HepG2 (cell line): ENCODE measurements at regions not wholly inside any gene's neighbourhood (a gene's known extent, or its start where the extent isn't known, plus 50 kb on each side); places are given as distances from the start of the nearest gene placed in this dataset.

Experiments used
- ATAC-seq: fragments of 200-7000 bp; cut with Tn5 transposase; 3 replicates; pipeline ENCODE4 v1.9.1; 2020; ENCODE audit warnings: mild to moderate bottlenecking, moderate library complexity
- BruUV-seq: library from RNA; stranded (reverse); fragments of 400-500 nt; replicated peaks from 2 replicates; lab custom pipeline; 2021; lab: Mats Ljungman, UMichigan
- CTCF ChIA-PET: fragments of 300-600 bp; formaldehyde crosslinking; extraction: SDS; loops from one replicate; lab custom pipeline; 2021; ENCODE audit warnings: low total read pairs, inconsistent platforms, low intra/inter-chr PET ratio; lab: Yijun Ruan, JAX
- POLR2A ChIA-PET: fragments of 350-600 bp; sonication (Branson Sonifier 250); formaldehyde crosslinking; loops from one replicate; lab custom pipeline; 2020; ENCODE audit warnings: antibody characterized with exemption, inconsistent platforms; lab: Yijun Ruan, JAX
- DNase-seq: peaks from one replicate; pipeline ENCODE4 v3.0.0-alpha.2; 2015; ENCODE audit warnings: low spot score
- FAIRE-seq: peaks from 3 replicates; lab custom pipeline; 2011; peaks lifted over from hg19 to GRCh38; lab: Jason Lieb, UNC
- H2AFZ ChIP-seq: one replicate; pipeline ENCODE4 v1.6.1; 2011; ENCODE audit warnings: low read length, inconsistent platforms
- H3K27ac ChIP-seq: fragments of 300-600 bp; 3 replicates; pipeline ENCODE4 v1.8.0; 2011; ENCODE audit warnings: mixed run types, mild to moderate bottlenecking, mixed read lengths, low read length, inconsistent platforms; ENCODE audit not compliant: insufficient read depth; ENCODE audit errors: extremely low read length
- H3K27me3 ChIP-seq, 2 experiments: fragments of 200-600 bp in 1 of 2; 2 replicates in 1 of 2; 3 replicates in 1 of 2; pipeline versions ENCODE4 v1.6.0 to v1.8.0; 2011; ENCODE audit warnings: low read length in 2 of 2, mild to moderate bottlenecking in 2 of 2, moderate library complexity in 2 of 2, inconsistent platforms in 1 of 2; ENCODE audit not compliant: insufficient read depth in 2 of 2, control insufficient read depth in 1 of 2
- H3K36me3 ChIP-seq, 2 experiments: fragments of 200-600 bp in 1 of 2; replicated peaks in 1 of 2; 2 replicates in 1 of 2; 3 replicates in 1 of 2; pipeline versions ENCODE4 v1.5.1 to v1.8.0; 2011; ENCODE audit warnings: low read length in 2 of 2, inconsistent platforms in 1 of 2; ENCODE audit not compliant: insufficient read depth in 2 of 2, control insufficient read depth in 1 of 2
- H3K4me1 ChIP-seq: 2 replicates; pipeline ENCODE4 v1.5.1; 2012; ENCODE audit warnings: low read length, inconsistent platforms; ENCODE audit not compliant: insufficient read depth
- H3K4me2 ChIP-seq: 2 replicates; pipeline ENCODE4 v1.6.0; 2011; ENCODE audit warnings: low read depth, low read length, inconsistent platforms
- H3K4me3 ChIP-seq, 3 experiments: fragments of 200-600 bp in 1 of 3; sonication (generic), shearing (Covaris generic) in 1 of 3; replicated peaks in 1 of 3; 2 replicates each; pipeline ENCODE4 v1.5.1; 2011 to 2016; ENCODE audit warnings: low read length in 3 of 3, inconsistent platforms in 2 of 3, low read depth in 2 of 3, mild to moderate bottlenecking in 2 of 3, control low read depth in 1 of 3, mixed read lengths in 1 of 3; ENCODE audit not compliant: insufficient read depth in 1 of 3
- H3K79me2 ChIP-seq: one replicate; pipeline ENCODE4 v1.6.1; 2011; ENCODE audit warnings: low read length, inconsistent platforms; ENCODE audit not compliant: insufficient read depth
- H3K9ac ChIP-seq: 2 replicates; pipeline ENCODE4 v1.6.0; 2011; ENCODE audit warnings: mild to moderate bottlenecking, low read depth, low read length, inconsistent platforms; ENCODE audit not compliant: insufficient read depth
- H3K9me3 ChIP-seq: 2 replicates; pipeline ENCODE4 v1.5.1; 2012; ENCODE audit warnings: mild to moderate bottlenecking, low read length
- H4K20me1 ChIP-seq: 2 replicates; pipeline ENCODE4 v1.6.0; 2011; ENCODE audit warnings: inconsistent platforms, mild to moderate bottlenecking, low read length, moderate library complexity; ENCODE audit not compliant: insufficient read depth
- CSRNP1 ChIP-seq: sonication (generic); formaldehyde crosslinking; IDR thresholded peaks from 2 replicates; pipeline ENCODE4 v1.8.1; 2023; ENCODE audit warnings: mild to moderate bottlenecking, missing genetic modification reagents
- HOXA3 ChIP-seq: sonication (generic); formaldehyde crosslinking; IDR thresholded peaks from 2 replicates; pipeline ENCODE4 v1.5.0; 2020; ENCODE audit warnings: missing genetic modification reagents
- MAFK ChIP-seq, 2 experiments: IDR thresholded peaks in 1 of 2; conservative IDR thresholded peaks in 1 of 2; 2 replicates each; pipeline ENCODE4 v1.6.1; 2011; ENCODE audit warnings: improper control_type of control experiment in 2 of 2, low read length in 2 of 2
- SAP130 ChIP-seq: IDR thresholded peaks from 2 replicates; pipeline ENCODE4 v1.6.1; 2016; ENCODE audit warnings: low read depth
- ZNF124 ChIP-seq: sonication (generic); formaldehyde crosslinking; IDR thresholded peaks from 2 replicates; pipeline ENCODE4 v1.4.0; 2020; ENCODE audit warnings: missing genetic modification reagents
- ZNF234 ChIP-seq: sonication (generic); formaldehyde crosslinking; conservative IDR thresholded peaks from 2 replicates; pipeline ENCODE4 v1.5.1; 2020; ENCODE audit warnings: mild to moderate bottlenecking, missing genetic modification reagents
- WGBS: methylation state at CpG from one replicate; pipeline ENCODE4 v1.1.6; 2017; ENCODE audit warnings: low lambda C conversion rate; 5-methylcytosine and 5-hydroxymethylcytosine counted together
- in situ Hi-C: cut with HindIII; loops from 2 replicates; pipeline ENCODE4 v1.10.0; 2017; ENCODE audit warnings: low pct_unique_long_range_greater_than_20kb; ENCODE audit not compliant: extremely low pct_ligation_motif_present
- intact Hi-C: fragments of 100-400 bp; cut with micrococcal nuclease; formaldehyde crosslinking; loops from one replicate; pipeline ENCODE4 v1.10.0; 2022; ENCODE audit not compliant: unreplicated experiment

- Histone ChIP-seq H3K27me3 (no peaks in the 10 kb centered on the region), H3K9me3 (no peaks in the 10 kb centered on the region), H3K36me3 (no peaks in the 10 kb centered on the region), H3K4me1 (no peaks in the 10 kb centered on the region), H2AFZ (no peak overlapping the region), H3K79me2 (no peaks in the 10 kb centered on the region), H4K20me1 (no peaks in the 10 kb centered on the region), H3K27ac (no peak overlapping the region), H3K4me2 (no peak overlapping the region), H3K9ac (no peak overlapping the region), H3K4me3 (no peak overlapping the region)
- FAIRE-seq (no peak), DNase-seq (no peak), ATAC-seq (no peak)
- in situ Hi-C loops = no loop called here
- ChIA-PET CTCF (no interaction called here), POLR2A (no interaction called here)
- intact Hi-C loops = loop anchor here (5.0 kb wide), 1 partner anchor 1648 kb away; no protein-coding TSS in a partner anchor
- TF ChIP-seq ZNF124 (CRISPR knock-in tag) (no peak), MAFK (conservative IDR thresholded peaks at IDR 0.05 in 1 of 2, IDR thresholded peaks at IDR 0.05 in 1 of 2; ENCODE audit: low read length in 2 of 2) (peak in 1 of 2 experiments; percentile 57; a peak in 2 of 4 replicates), SAP130 (CRISPR knock-in tag) (no peak), HOXA3 (no peak)
- BruUV-seq = no TSS peak
Observed at GRCh38 chr3:81170298-81170697, 591.1 kb downstream of the GBE1 start.

GRCh38 chr3:81164806-81165205 lies 596.6 kb downstream of the GBE1 start:
- Histone ChIP-seq H4K20me1 (no peaks in the 10 kb centered on the region), H3K4me2 (no peak overlapping the region), H2AFZ (no peak overlapping the region), H3K27me3 (no peaks in the 10 kb centered on the region), H3K9me3 (no peaks in the 10 kb centered on the region), H3K4me3 (no peak overlapping the region), H3K79me2 (no peaks in the 10 kb centered on the region), H3K9ac (no peak overlapping the region), H3K4me1 (no peaks in the 10 kb centered on the region), H3K36me3 (no peaks in the 10 kb centered on the region), H3K27ac (no peak overlapping the region)
- POLR2A ChIA-PET = no interaction called here
- in situ Hi-C loops (no loop called here), intact Hi-C loops (no loop called here)
- DNase-seq (no peak), FAIRE-seq (no peak), ATAC-seq (no peak)
- CTCF ChIA-PET = no interaction called here
- TF ChIP-seq ZNF234 (CRISPR knock-in tag) (no peak), CSRNP1 (no peak)
- BruUV-seq = no TSS peak
- WGBS = 31% methylated on average over 3 of the region's 3 CpGs
